COLO668 (cell line): ENCODE measurements at regions not wholly inside any gene's neighbourhood (a gene's known extent, or its start where the extent isn't known, plus 50 kb on each side); places are given as distances from the start of the nearest gene placed in this dataset.
"Not testable (repeated sequence)": the region's sequence is repeated elsewhere in the genome, so short reads cannot be mapped to it uniquely, and the experiment has no call there.

Experiments
- DNase-seq: peaks from one replicate; lab custom pipeline; 2025; ENCODE audit not compliant: unreplicated experiment; lab: John Stamatoyannopoulos, UW

GRCh38 chr3:193114431-193115340 lies 126.3 kb upstream of the PLAAT1 start:
- no peak for DNase-seq

GRCh38 chr3:193116871-193117270 lies 124.2 kb upstream of the PLAAT1 start:
- no peak for DNase-seq

- DNase-seq = no peak
These were observed 122.1 kb upstream of the PLAAT1 start for GRCh38 chr3:193118907-193119306.

GRCh38 chr3:193119926-193120325 lies 121.1 kb upstream of the PLAAT1 start:
- no peak for DNase-seq

- no peak for DNase-seq
These were observed 116.2 kb upstream of the PLAAT1 start for GRCh38 chr3:193124861-193125260.

- no peak for DNase-seq
These were observed 111.4 kb upstream of the PLAAT1 start for GRCh38 chr3:193129607-193130006.

GRCh38 chr3:193130576-193130975 lies 110.4 kb upstream of the PLAAT1 start:
- DNase-seq = no peak

- no peak for DNase-seq
These were observed 108.8 kb upstream of the PLAAT1 start for GRCh38 chr3:193132241-193132640.

GRCh38 chr3:193132964-193133363 lies 108.1 kb upstream of the PLAAT1 start:
- no peak for DNase-seq

GRCh38 chr3:193134856-193135255 lies 106.2 kb upstream of the PLAAT1 start:
- DNase-seq = no peak

GRCh38 chr3:193140381-193140780 lies 100.6 kb upstream of the PLAAT1 start:
- no peak for DNase-seq

GRCh38 chr3:193145248-193145647 lies 95.8 kb upstream of the PLAAT1 start:
- DNase-seq = no peak

GRCh38 chr3:193148688-193149473 lies 92.1 kb upstream of the PLAAT1 start:
- no peak for DNase-seq

GRCh38 chr3:193149998-193150397 lies 91.0 kb upstream of the PLAAT1 start:
- DNase-seq = no peak

GRCh38 chr3:193155044-193155781 lies 85.8 kb upstream of the PLAAT1 start:
- not testable (repeated sequence) for DNase-seq

GRCh38 chr3:193157051-193157450 lies 84.0 kb upstream of the PLAAT1 start:
- no peak for DNase-seq

- DNase-seq = no peak
These were observed 75.4 kb upstream of the PLAAT1 start for GRCh38 chr3:193165431-193166120.

GRCh38 chr3:193168931-193169330 lies 72.1 kb upstream of the PLAAT1 start:
- no peak for DNase-seq

- DNase-seq = no peak
These were observed 66.9 kb upstream of the PLAAT1 start for GRCh38 chr3:193174140-193174539.

GRCh38 chr3:193179332-193180012 lies 61.5 kb upstream of the PLAAT1 start:
- not testable (repeated sequence) for DNase-seq
